Activated CD8-positive, alpha-beta memory T cell treated with anti-CD3 and anti-CD28 coated beads for 48 hours (primary cell): ENCODE measurements at regions not wholly inside any gene's neighbourhood (a gene's known extent, or its start where the extent isn't known, plus 50 kb on each side); places are given as distances from the start of the nearest gene placed in this dataset.

Experiments
- DNase-seq, 3 experiments: peaks; one replicate each; pipeline ENCODE4 v3.0.0-alpha.2; 2020; ENCODE audit warnings: low read depth in 2 of 3, low spot score in 2 of 3

DNA sequence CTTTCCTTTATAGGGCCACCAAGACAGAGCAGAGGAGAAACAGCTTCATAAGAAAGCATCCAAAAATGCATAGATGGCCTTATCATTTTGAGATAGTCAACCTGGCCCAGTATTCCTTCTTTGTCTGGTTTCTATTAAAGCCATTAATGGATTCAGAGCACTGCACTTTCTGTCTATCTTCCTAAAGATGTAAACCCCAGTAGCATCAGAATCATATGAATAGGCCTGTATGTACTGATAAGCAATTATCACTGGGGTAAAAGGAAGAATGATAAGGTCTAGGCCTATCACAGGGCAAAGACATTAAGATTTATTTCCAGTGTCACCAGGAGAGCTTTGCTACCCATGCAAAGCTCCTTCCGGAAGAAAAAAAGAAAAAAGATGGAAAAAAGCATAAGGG, 432.5 kb upstream of the C9orf72 start:
- no peak for DNase-seq

DNA sequence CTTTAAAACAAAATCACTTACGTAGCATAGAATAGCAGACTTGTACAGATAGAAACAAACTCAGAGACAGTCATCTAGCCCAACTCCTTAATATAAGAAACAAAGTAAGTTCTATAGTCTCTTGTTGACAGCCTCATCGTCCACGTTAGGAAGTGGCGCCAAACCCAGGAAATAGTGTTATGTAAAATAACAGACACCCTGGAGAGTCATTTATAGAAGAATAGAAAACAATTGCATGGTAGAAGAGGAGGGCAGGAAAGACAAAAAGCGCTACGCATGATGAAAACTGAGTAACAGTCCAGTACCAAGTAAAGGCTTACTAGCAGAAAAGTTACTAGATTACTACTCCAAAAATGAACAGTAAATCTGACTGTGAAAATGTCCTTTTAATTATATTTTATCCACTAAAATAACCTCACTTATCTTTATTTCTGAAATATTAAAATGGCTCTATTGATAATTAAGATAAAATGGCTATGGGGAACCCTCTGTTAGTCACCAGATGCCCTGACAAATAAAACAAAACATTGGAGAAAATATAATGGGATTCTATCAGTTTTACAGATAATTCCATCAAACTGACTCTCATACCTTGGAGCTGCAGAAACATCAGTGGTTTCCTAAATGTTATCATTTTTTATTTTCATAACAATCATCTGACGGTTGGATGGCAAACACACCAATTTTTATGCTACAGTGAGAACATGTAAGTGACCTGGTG, 434.0 kb upstream of the C9orf72 start:
- DNase-seq: no peak

DNA sequence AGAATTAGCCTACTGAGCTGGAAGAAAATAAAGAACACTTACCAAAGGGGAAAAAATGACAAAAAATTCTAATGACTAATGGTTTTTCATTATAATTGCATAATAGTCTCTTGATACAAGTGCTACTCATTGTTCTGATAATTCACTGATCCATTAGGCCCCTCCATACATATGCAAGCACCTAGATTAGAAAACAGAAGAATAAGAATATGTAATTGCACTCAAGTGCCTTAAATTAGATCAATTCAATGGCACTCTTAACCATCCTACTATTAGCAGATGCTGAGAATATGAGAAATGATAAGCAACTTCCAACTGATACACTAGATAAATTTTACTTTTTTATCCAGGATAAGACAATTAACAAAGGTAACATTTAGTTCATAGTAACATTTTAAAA, 440.9 kb upstream of the C9orf72 start:
- no peak for DNase-seq

DNA sequence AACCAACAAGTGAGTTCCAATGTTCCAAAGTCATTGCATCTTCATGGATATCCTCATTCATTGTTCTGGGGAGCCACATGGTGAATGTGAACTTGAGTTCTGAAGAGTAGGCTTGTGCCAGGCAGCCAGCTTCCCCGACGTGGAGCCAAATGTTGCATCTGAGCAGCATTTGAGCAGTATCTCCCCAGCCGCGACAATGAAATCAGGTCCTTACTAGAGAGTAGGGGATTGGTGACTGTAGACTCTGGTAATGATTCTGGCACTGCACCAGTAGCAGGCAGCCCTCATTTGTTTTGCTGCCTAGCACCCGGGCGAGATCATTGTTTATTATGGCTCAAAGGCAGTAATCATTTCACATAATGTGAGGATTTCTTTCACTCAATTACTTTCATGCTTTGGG, 451.4 kb upstream of the C9orf72 start:
- DNase-seq: no peak

DNA sequence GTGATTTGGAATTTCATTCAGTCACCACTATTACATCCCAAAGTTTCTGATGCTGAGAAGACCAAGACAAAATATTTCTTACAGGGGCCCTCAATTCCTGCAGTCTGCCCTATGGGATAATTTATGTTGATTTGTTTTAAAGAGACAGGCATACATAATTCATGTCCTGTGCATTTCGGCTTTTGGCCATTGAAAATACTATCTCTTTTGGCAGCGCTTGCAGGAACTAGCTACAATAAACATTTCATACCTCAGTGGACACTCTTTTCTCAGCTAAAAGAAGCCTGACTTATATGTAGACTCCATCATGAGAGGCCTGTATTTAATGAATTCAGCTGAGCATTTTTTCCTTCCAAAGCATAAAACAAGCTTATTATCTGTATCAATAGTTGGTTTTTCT, 451.9 kb upstream of the C9orf72 start:
- no peak for DNase-seq

DNA sequence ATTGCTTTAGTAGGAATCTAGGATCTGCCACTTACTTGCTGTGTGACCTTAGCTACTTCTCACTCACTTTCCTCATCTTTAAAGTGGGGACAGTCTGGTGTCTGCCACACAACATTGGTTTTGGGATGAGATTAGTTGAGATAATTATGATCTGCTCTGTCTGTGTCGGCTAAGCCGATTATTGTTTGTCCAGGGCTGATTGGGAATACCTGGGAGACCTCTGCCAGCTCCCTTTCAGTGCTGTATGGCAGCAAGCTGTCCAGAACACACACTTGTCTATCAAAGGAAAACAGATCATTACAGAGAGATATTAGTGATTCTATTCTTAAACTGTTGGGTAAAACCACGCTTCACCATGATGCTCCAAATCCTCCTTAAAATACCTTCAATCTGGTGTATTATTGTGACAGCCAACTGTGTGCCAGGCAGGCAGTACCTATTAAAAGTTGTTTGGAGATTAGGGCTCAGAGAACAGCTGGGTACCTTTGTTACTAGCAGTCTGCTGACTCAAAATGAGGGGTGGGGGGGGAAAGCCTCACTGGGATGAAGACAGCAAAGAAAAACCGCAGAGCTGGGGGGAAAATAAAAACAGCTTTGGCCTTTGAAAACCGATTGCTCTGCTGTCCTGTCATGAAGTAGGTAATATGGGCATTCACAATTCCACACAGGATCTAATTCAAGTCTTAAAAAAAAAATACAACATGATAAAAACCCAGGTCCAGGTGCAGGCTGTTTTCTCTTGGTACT, 458.4 kb upstream of the C9orf72 start:
- DNase-seq: no peak

DNA sequence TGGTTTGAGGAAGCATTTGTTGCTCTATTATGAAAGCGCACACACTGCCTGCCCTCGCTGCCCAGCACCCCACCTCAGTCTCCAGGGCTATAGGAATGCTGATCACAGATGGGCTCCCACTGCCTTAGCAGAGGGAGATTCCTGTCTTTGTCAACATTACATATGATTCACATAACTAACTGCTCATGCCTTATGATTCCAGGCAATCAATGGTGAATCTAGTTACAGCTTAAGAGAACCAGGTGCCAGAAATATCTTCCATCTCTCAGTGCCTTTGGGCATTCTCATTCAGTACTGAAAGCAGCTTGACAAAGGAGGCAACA, 458.9 kb upstream of the C9orf72 start:
- no peak for DNase-seq

DNA sequence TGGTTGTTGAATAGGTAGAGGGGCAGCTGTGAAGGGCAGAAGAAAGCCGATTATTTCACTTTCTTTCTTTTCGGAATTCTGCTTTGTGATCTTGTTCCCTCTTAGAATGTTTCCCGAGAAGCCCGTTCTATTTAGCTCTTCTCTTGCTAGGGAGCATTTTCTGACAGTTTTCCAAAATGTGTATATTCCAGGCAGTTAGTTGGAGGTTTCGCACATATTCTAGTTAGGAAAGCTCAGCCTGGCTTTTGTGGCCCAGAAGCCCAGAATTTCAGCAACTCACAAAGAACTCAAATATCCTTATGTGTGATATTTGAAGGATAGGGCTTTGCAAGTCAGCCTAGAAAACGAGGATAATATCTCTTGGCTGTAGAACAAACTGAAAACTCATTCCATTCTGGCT, 461.0 kb upstream of the C9orf72 start:
- DNase-seq: no peak

DNA sequence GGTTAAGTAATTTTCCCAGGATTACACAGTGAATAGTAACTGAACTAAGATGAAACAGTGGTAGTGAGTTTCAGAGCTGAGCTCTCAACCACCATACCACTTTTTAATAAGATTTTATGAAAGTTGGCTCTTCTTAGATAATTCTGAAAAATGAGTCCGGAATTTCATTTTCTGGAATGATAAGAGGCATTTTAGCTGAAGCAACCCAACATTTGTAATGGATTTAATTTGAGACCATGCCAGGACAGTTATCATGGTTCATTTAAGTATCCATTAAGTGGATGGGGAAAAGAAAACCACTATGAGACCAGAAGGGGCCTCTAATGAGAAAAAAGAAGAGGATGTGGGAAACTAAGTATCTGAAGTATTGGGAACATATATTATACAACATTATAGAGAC, 464.7 kb upstream of the C9orf72 start:
- DNase-seq: no peak

DNA sequence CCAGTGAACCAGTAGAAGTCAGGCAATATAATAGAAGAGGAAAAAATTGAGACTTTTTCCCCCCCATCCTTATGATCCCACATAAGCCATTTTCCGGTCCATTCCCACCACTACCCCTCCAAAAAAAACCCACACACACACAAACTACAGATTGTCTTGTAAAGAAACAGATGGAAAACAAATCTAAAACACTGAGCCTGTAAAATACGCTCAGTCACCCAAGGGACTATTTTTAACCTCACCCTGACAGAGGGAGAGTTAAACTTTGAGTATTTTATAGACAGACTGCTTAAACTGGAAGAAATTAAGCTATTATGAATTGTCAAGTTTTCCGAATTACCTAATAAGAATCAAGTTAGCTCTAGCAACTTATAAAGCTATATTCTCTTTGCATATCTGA, 471.8 kb upstream of the C9orf72 start:
- DNase-seq: no peak

DNA sequence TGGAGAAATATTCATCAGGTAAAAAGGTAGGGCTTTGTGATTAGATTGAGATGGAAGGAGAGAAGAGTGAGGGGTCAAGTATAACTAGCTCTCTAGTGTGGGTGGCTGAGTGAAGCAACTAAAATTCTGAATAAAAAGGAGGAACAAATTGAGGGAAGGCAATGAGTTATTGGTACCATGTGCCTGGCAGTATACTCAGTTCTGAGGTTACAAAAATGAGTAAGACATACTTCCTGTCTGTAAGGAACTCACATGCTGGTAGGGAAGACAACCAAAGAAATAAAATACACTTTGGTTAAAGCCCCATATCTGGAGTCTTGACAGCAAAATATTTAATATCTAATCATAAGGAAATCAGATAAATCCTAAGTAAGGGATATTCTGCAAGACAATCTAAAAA, 476.8 kb upstream of the C9orf72 start:
- no peak for DNase-seq

DNA sequence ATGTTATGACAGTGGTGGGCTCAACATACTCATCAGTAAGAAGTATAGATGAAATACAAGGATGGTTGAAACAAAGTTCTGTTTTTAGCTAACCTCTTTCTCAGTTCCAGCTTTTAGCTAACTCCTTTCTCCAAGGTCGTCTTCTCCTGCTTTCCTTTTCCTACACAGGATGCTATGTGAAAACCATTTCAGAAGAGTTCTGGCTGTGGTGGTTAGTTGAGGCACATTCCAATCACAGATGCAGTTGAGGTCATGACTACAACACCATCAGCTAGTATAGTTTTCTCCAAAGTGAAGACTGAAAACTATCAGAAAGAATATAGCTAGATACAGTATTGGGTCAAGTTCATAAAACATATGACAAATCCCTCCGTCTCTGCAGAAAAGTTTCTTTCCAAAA, 477.7 kb upstream of the C9orf72 start:
- DNase-seq: no peak

DNA sequence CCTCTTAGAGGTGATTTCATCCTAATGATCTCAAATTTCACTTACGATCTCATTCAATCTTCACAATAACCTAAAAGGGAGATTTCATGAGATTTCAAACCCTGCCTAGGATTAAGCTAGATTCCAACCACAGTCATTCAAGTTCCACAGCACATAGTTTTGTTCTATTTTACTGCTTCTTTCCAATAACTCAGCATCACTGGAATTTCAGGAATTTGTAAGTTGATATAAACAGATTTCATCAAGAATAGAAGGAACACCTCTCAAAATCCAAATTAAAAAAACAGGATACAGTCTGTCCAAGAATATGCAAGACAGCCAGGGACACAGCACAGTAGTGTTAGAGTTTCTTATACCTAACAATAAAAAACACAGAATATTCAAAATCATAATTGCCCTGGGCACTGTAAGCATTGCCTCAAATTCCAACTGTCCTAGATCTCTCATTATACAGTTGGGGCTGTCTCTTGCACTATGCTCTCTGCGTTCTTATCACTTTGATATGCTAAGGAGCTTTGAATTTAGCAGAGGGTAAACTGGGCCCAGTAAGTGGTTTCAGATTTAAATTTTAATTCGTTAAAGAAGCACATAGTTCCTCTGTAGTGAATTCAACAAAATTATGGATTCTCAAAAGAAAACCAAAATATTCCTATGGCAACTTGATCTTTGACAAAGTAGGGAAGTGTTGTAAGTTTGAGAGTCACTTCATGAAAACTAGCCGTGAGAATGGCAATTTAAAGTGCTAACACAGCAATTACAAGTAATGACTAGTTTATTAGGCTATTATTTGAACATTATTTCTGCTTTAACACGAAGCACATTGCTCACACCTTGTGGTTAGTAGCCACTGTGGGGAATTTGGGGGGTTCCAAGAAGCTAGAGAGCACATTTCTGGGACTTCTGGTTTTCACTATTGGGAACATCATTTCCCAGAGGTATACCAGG, 478.6 kb upstream of the C9orf72 start:
- DNase-seq: no peak

DNA sequence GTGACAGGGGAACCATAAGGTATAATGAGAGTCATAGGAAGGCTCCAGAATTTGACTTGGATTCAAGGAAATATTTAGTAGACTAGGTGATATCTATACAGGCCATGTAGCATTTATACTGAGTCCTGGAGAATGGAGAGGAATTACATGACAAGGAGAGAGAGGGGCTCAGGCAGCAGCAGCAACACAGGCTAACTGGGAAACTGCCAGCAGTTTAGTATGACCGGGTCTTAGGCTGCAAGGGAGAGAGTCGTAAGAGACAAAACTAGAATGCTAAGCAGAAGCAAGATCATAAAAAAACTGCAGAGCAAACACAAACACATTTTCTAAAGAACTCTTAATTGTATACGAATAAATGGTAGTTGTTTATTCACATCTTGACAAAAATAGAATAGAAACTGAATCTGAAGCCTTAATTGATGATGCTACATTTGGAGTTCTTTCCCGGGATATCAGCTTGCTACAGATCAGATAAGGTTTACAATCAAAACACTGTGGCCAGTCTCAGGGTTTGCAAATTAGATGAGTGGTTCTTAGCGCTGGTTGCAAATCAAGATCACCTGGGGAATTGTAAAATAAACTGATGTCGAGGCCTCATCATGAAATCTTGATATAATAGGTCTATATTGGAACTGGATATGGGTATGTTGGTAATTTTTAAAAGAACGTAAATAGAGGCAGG, 480.0 kb upstream of the C9orf72 start:
- DNase-seq: no peak

DNA sequence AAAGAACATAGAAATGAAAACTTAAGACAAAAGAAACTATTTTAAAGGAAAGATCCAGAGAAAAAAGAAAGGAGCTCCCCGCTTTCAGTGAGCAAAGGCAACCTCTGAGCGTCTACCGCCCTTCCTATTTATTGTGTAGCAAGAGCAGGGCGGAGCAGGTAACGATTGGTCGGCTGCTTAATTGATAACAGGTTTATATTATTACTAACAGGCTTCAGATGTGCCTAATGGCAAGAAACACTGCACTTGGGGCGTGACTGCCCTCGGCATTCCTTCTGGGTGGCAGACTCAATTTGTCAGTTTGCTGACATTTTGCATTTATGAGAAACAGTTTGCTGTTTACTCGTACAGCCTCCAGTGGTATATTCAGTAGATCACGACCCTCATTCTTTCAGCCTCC, 482.7 kb upstream of the C9orf72 start:
- no peak for DNase-seq

DNA sequence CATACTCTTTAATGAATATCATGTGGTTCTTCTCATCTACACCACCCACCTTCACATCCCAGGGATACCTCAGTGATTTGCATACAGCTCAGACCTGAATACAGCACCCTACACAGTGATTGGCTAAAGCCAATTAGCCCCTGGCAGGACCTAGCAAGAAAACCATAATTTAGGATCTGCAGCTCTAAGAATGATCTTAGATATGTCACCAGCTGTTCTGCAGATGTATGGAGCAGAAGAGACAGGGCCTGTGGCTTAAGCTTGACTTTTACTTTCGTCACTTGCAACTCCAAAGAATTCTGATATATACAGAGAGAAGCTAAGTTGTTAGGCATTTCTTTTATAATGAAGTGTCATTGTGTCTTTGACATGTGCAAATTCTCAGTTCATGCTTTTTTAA, 483.2 kb upstream of the C9orf72 start:
- no peak for DNase-seq

DNA sequence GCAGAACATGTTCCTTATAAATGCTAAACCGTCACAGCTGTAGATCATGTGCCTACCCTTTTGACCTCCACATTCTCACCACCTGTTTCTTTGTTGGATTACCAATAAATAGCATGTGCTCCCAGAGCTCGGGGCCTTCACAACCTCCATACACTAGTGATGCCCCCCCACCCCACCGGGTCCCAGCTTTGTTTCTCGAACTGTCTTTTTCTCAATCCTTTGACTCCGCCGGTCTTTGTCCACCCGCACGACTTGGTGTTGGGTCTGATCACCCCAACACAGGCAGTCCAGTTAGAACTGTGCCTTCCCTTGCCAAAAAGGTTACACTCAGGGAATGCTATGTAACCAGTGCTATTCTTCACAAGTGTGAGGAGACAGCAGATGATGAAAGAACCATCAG, 485.9 kb upstream of the C9orf72 start:
- no peak for DNase-seq

DNA sequence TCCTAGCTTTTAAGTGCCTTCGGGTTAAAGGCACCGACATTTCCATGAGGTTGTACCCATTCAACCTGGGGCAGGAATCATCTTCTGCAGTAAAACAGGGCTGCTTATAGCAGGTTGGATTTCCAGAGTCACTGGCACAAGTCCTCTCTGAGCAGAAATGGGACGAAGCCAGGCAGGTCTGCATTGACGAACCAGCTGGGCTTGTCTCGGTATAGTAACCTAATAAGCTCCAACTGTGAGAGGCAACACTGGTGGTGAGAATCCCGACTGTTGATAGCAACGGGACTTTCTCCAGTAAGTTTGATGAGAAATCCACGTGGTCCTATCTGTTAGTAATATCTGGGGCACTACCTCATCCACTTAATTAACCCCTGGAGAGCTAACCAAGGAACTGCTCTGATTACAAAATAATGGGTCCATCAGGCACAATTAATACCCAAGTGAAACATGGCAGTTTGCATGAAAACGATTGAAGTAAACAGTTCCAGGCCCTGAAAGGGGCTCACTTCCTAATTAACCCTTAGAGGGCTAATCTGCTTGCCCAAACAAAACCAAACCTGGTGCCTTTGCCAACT, 491.0 kb upstream of the C9orf72 start:
- DNase-seq: no peak

DNA sequence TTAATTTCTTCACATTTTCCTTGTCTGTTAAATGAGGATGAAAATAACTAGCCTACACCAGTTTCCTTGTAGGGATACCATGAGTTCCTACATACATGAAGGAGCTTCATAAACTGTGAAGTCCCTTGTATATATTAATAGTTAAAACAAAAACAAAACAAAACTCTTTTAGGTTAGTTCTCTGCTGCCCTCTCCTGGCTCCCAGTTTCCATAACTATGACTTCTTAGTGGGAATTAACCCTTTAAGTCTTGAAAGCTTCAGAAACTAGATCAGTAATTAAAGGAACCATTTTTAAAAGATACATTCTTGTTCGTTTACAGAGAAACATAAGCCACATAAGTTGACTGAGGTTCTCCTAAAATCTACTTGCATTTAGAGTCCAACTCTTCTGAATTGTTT, 500.0 kb upstream of the C9orf72 start:
- DNase-seq: no peak

DNA sequence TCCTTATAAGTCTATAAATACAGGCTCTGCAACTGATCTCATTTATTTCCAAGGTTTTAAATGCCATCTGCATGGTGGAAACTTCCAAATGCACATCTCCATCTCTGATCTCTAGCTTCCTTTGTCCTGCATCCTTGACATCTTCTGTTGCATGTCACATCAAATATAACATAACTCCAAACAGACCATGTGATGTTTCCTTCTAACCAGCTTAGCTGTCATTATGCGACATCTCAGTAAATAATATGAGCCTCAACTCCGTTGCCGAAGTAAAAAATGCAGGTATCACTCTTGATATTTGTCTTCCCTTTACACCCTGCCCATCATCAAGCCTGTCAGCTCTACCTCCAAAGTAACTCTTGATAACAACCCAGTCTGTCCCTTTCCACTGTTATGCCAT, 506.4 kb upstream of the C9orf72 start:
- DNase-seq: no peak

DNA sequence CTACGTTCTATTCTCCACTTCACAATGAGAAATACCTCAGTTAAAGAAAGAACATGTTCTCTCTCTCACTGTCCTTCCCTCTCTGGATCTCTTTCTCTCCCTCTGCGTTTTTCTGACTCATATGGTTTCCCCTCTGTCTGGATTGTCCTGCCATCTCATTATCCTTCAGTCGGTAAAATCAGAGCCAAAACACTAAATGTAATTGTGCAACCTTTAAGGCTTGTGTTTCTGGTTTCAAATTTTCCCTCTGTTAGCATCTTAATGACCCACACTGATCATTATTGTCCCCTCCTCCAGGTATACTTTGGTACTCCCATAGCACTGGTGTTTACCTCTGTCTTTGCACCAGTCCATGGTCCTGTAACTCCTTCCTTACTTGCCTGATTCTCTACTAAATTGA, 509.4 kb upstream of the C9orf72 start:
- DNase-seq: no peak
